Esophagus muscularis mucosa (tissue), 3 donors: ENCODE measurements at regions not wholly inside any gene's neighbourhood (a gene's known extent, or its start where the extent isn't known, plus 50 kb on each side); places are given as distances from the start of the nearest gene placed in this dataset.

ENCODE experiments used
- POLR2A ChIP-seq: fragments of 450-650 bp; IDR thresholded peaks from one replicate; pipeline ENCODE4 v1.6.1; 2017; ENCODE audit warnings: antibody characterized with exemption, moderate library complexity, mild to moderate bottlenecking, low read depth
- POLR2AphosphoS5 ChIP-seq, 2 donors: sonication (generic); formaldehyde crosslinking; IDR thresholded peaks; one replicate each; pipeline ENCODE4 v1.6.1; 2017; ENCODE audit warnings: antibody characterized with exemption in 2 of 2
- TF ChIP-seq, protein P1 (sequence below), 3 experiments: fragments of 200-600 bp in 2 of 3; fragments of 450-650 bp in 1 of 3; sonication (generic) in 2 of 3; IDR thresholded peaks; one replicate each; pipeline ENCODE4 v1.5.1; 2017 to 2019; ENCODE audit warnings: antibody characterized with exemption in 3 of 3, mild to moderate bottlenecking in 2 of 3, moderate library complexity in 1 of 3

DNA sequence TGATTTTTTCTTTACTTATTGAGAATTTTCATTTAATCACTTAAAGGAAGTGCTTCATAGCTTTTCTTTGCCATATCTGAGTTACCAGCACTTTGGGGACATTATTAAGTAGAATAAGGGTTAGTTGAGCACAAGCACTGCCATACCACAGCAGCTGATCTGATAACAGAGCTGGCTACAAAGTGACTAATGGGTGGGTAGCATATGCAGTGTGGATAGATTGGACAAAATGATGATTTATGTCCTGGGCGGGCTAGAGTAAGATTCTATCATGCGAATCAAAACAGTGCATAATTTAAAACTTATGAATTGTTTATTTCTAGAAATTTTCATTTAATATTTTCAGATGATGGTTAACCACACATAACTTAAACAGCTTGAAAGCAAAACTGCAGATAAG is 102.2 kb upstream of the SNX7 start:
- TF ChIP-seq, protein P1, sequence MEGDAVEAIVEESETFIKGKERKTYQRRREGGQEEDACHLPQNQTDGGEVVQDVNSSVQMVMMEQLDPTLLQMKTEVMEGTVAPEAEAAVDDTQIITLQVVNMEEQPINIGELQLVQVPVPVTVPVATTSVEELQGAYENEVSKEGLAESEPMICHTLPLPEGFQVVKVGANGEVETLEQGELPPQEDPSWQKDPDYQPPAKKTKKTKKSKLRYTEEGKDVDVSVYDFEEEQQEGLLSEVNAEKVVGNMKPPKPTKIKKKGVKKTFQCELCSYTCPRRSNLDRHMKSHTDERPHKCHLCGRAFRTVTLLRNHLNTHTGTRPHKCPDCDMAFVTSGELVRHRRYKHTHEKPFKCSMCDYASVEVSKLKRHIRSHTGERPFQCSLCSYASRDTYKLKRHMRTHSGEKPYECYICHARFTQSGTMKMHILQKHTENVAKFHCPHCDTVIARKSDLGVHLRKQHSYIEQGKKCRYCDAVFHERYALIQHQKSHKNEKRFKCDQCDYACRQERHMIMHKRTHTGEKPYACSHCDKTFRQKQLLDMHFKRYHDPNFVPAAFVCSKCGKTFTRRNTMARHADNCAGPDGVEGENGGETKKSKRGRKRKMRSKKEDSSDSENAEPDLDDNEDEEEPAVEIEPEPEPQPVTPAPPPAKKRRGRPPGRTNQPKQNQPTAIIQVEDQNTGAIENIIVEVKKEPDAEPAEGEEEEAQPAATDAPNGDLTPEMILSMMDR (IDR thresholded peaks at IDR 0.05) = no peak
- TF ChIP-seq POLR2A (no peak), POLR2AphosphoS5 (IDR thresholded peaks at IDR 0.05) (no peak)
